Spleen (tissue), 7 donors: ENCODE measurements at regions not wholly inside any gene's neighbourhood (a gene's known extent, or its start where the extent isn't known, plus 50 kb on each side); places are given as distances from the start of the nearest gene placed in this dataset.

Experiments used
- CTCF ChIP-seq, 11 experiments: fragments of 200-600 bp in 7 of 11; fragments of 450-650 bp in 4 of 11; sonication (generic) in 4 of 11; IDR thresholded peaks in 8 of 11; conservative IDR thresholded peaks in 3 of 11; 1 replicate in 7 of 11; 2 replicates in 4 of 11; pipeline versions ENCODE4 v1.4.0 to v1.8.0; 2016 to 2021; ENCODE audit warnings: antibody characterized with exemption in 11 of 11, inconsistent platforms in 4 of 11, mild to moderate bottlenecking in 1 of 11
- POLR2A ChIP-seq, 3 donors: fragments of 450-650 bp; IDR thresholded peaks; one replicate each; pipeline ENCODE4 v1.5.1; 2017; ENCODE audit warnings: antibody characterized with exemption in 3 of 3, mild to moderate bottlenecking in 1 of 3
- donor health status: DM: no; HTN: no; CAD: no; lungs with moderate emphysema.
- donor health status: DM: no; HTN: no; CAD: no.
- donor health status: DM: no; HTN: no; CAD: no.

GRCh38 chr14:29205658-29206057 is 439.1 kb downstream of the FOXG1 start:
- TF ChIP-seq CTCF (IDR thresholded peaks at IDR 0.05 in 8 of 11, conservative IDR thresholded peaks at IDR 0.05 in 3 of 11) (no peak), POLR2A (IDR thresholded peaks at IDR 0.05) (no peak)
